Forelimb muscle (tissue), 1 donor: ENCODE measurements at regions not wholly inside any gene's neighbourhood (a gene's known extent, or its start where the extent isn't known, plus 50 kb on each side); places are given as distances from the start of the nearest gene placed in this dataset.
"Not testable (repeated sequence)": the region's sequence is repeated elsewhere in the genome, so short reads cannot be mapped to it uniquely, and the experiment has no call there.

Experiments
- DNase-seq: peaks from one replicate; pipeline ENCODE4 v3.0.0-alpha.2; 2013; ENCODE audit warnings: low read depth

- DNase-seq = not testable (repeated sequence)
These were observed 200.8 kb downstream of the GJA1 start for GRCh38 chr6:121636217-121636616.

- no peak for DNase-seq
These were observed 203.6 kb downstream of the GJA1 start for GRCh38 chr6:121639021-121639420.

GRCh38 chr6:121641158-121641557 is 205.7 kb downstream of the GJA1 start:
- no peak for DNase-seq

GRCh38 chr6:121645100-121645745 is 209.8 kb downstream of the GJA1 start:
- DNase-seq = no peak

- no peak for DNase-seq
These were observed 212.5 kb downstream of the GJA1 start for GRCh38 chr6:121647905-121648304.

- DNase-seq = no peak
These were observed 214.5 kb downstream of the GJA1 start for GRCh38 chr6:121649951-121650350.

GRCh38 chr6:121651420-121651819 is 216.0 kb downstream of the GJA1 start:
- DNase-seq = no peak

- DNase-seq = no peak
These were observed 216.8 kb downstream of the GJA1 start for GRCh38 chr6:121652223-121652622.

GRCh38 chr6:121652726-121653623 is 217.5 kb downstream of the GJA1 start:
- no peak for DNase-seq

GRCh38 chr6:121653624-121654008 is 218.2 kb downstream of the GJA1 start:
- DNase-seq = no peak

GRCh38 chr6:121657972-121658371 is 222.5 kb downstream of the GJA1 start:
- DNase-seq = no peak

- DNase-seq = no peak
These were observed 224.8 kb downstream of the GJA1 start for GRCh38 chr6:121660277-121660676.

GRCh38 chr6:121663292-121663810 is 227.9 kb downstream of the GJA1 start:
- DNase-seq = no peak

- DNase-seq = no peak
These were observed 228.7 kb downstream of the GJA1 start for GRCh38 chr6:121664158-121664557.

- no peak for DNase-seq
These were observed 231.4 kb downstream of the GJA1 start for GRCh38 chr6:121666814-121667213.

GRCh38 chr6:121668259-121668658 is 232.8 kb downstream of the GJA1 start:
- DNase-seq = no peak

- no peak for DNase-seq
These were observed 235.1 kb downstream of the GJA1 start for GRCh38 chr6:121670511-121670910.

GRCh38 chr6:121677571-121677970 is 242.1 kb downstream of the GJA1 start:
- no peak for DNase-seq

GRCh38 chr6:121678245-121678644 is 242.8 kb downstream of the GJA1 start:
- DNase-seq = no peak

- DNase-seq = no peak
These were observed 244.6 kb downstream of the GJA1 start for GRCh38 chr6:121680058-121680457.

- DNase-seq = no peak
These were observed 247.2 kb downstream of the GJA1 start for GRCh38 chr6:121682666-121683065.

- not testable (repeated sequence) for DNase-seq
These were observed 250.4 kb downstream of the GJA1 start for GRCh38 chr6:121685806-121686205.

GRCh38 chr6:121686611-121687023 is 251.2 kb downstream of the GJA1 start:
- DNase-seq = no peak
